Astrocyte (in vitro differentiated cells and primary cell): ENCODE measurements at regions not wholly inside any gene's neighbourhood (a gene's known extent, or its start where the extent isn't known, plus 50 kb on each side); places are given as distances from the start of the nearest gene placed in this dataset.
"Not testable (repeated sequence)": the region's sequence is repeated elsewhere in the genome, so short reads cannot be mapped to it uniquely, and the experiment has no call there.

Experiments used
- DNase-seq: peaks from one replicate; pipeline ENCODE4 v3.0.0-alpha.2; 2010; ENCODE audit warnings: low read depth
- FAIRE-seq: peaks from 2 replicates; lab custom pipeline; 2011; peaks lifted over from hg19 to GRCh38; lab: Jason Lieb, UNC
- H2AFZ ChIP-seq: 2 replicates; pipeline ENCODE4 v1.6.0; 2012; ENCODE audit warnings: low read depth, low read length, inconsistent platforms
- H3K27ac ChIP-seq: 2 replicates; pipeline ENCODE4 v1.5.1; 2011; ENCODE audit warnings: low read depth, low read length, inconsistent platforms
- H3K27me3 ChIP-seq: 2 replicates; pipeline ENCODE4 v1.6.0; 2011; ENCODE audit warnings: low read length, inconsistent platforms; ENCODE audit not compliant: insufficient read depth
- H3K36me3 ChIP-seq: 2 replicates; pipeline ENCODE4 v1.5.1; 2011; ENCODE audit warnings: low read length, inconsistent platforms; ENCODE audit not compliant: insufficient read depth
- H3K4me1 ChIP-seq: 2 replicates; pipeline ENCODE4 v1.5.1; 2011; ENCODE audit warnings: low read length, inconsistent platforms; ENCODE audit not compliant: insufficient read depth
- H3K4me2 ChIP-seq: 2 replicates; pipeline ENCODE4 v1.6.0; 2012; ENCODE audit warnings: low read length, inconsistent platforms
- H3K4me3 ChIP-seq: 2 replicates; pipeline ENCODE4 v1.5.1; 2011; ENCODE audit warnings: low read depth, mild to moderate bottlenecking, low read length, inconsistent platforms; ENCODE audit not compliant: insufficient read depth
- H3K79me2 ChIP-seq: 2 replicates; pipeline ENCODE4 v1.6.0; 2012; ENCODE audit warnings: mild to moderate bottlenecking, low read length, inconsistent platforms; ENCODE audit not compliant: insufficient read depth
- H3K9ac ChIP-seq: 2 replicates; pipeline ENCODE4 v1.6.0; 2012; ENCODE audit warnings: mild to moderate bottlenecking, low read length, inconsistent platforms
- H3K9me3 ChIP-seq: 2 replicates; pipeline ENCODE4 v1.5.1; 2012; ENCODE audit warnings: low read depth, mild to moderate bottlenecking, low read length, inconsistent platforms; ENCODE audit not compliant: insufficient read depth
- H4K20me1 ChIP-seq: 2 replicates; pipeline ENCODE4 v1.6.0; 2012; ENCODE audit warnings: low read length, inconsistent platforms; ENCODE audit not compliant: insufficient read depth
- H3K27ac Mint-ChIP-seq: one replicate; pipeline ENCODE4 v1.8.0; 2021; ENCODE audit warnings: mild to moderate bottlenecking, mixed read lengths; ENCODE audit not compliant: unreplicated experiment
- H3K27me3 Mint-ChIP-seq: one replicate; pipeline ENCODE4 v1.8.0; 2021; ENCODE audit warnings: low read depth, mixed read lengths; ENCODE audit not compliant: unreplicated experiment
- H3K36me3 Mint-ChIP-seq: one replicate; pipeline ENCODE4 v1.8.0; 2021; ENCODE audit warnings: low read depth, mixed read lengths; ENCODE audit not compliant: unreplicated experiment
- H3K4me1 Mint-ChIP-seq: one replicate; pipeline ENCODE4 v1.8.0; 2021; ENCODE audit warnings: low read depth, mixed read lengths; ENCODE audit not compliant: unreplicated experiment
- H3K4me3 Mint-ChIP-seq: one replicate; pipeline ENCODE4 v1.8.0; 2021; ENCODE audit warnings: mild to moderate bottlenecking, moderate library complexity, mixed read lengths; ENCODE audit not compliant: unreplicated experiment
- H3K9me3 Mint-ChIP-seq: one replicate; pipeline ENCODE4 v1.8.0; 2021; ENCODE audit warnings: mild to moderate bottlenecking, mixed read lengths; ENCODE audit not compliant: unreplicated experiment
- EZH2 ChIP-seq: IDR thresholded peaks from 2 replicates; pipeline ENCODE4 v1.6.1; 2012; ENCODE audit warnings: mild to moderate bottlenecking, low read length, inconsistent platforms; ENCODE audit not compliant: insufficient read depth
- TF ChIP-seq, protein P1 (sequence below): IDR thresholded peaks from 2 replicates; pipeline ENCODE4 v1.5.1; 2011; ENCODE audit warnings: low read depth, mild to moderate bottlenecking, inconsistent platforms, low read length, moderate library complexity; ENCODE audit not compliant: insufficient read depth

DNA sequence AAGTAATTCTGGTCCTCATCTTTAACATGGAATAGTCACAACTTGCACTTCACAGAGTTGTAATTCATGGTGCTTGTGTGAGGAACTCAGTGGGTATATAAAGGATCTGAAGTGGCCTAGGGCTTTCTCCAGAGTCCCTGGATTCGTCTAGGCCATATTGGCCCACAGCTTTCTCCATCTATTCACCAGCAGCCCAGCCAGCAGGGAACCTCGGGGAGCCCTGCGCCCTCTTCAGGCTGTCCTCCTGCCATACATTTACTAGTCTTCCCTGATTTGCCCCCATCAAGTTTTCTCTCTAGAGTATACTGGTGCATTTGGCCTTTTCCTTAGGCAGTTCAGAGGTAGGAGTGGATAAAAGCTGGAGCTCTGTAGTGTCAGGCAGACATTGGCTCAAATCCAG, 278.3 kb downstream of the MYCN start:
- Histone ChIP-seq H2AFZ (no peak overlapping the region), H3K4me1 (no peaks in the 10 kb centered on the region), H3K27ac (no peak overlapping the region), H3K36me3 (no peaks in the 10 kb centered on the region), H3K4me3 (no peak overlapping the region), H3K79me2 (no peaks in the 10 kb centered on the region), H3K9me3 (peaks cover 9% of the 10 kb centered on the region), H3K4me2 (no peak overlapping the region), H4K20me1 (no peaks in the 10 kb centered on the region), H3K9ac (no peak overlapping the region), H3K27me3 (no peaks in the 10 kb centered on the region)
- DNase-seq, result no peak
- no peaks in the 10 kb centered on the region for H3K4me1 Mint-ChIP-seq
- TF ChIP-seq, protein P1, sequence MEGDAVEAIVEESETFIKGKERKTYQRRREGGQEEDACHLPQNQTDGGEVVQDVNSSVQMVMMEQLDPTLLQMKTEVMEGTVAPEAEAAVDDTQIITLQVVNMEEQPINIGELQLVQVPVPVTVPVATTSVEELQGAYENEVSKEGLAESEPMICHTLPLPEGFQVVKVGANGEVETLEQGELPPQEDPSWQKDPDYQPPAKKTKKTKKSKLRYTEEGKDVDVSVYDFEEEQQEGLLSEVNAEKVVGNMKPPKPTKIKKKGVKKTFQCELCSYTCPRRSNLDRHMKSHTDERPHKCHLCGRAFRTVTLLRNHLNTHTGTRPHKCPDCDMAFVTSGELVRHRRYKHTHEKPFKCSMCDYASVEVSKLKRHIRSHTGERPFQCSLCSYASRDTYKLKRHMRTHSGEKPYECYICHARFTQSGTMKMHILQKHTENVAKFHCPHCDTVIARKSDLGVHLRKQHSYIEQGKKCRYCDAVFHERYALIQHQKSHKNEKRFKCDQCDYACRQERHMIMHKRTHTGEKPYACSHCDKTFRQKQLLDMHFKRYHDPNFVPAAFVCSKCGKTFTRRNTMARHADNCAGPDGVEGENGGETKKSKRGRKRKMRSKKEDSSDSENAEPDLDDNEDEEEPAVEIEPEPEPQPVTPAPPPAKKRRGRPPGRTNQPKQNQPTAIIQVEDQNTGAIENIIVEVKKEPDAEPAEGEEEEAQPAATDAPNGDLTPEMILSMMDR, result no peak
- TF ChIP-seq EZH2, result no peak
- FAIRE-seq, result no peak
- no peaks in the 10 kb centered on the region for H3K36me3 Mint-ChIP-seq
- no peak overlapping the region for H3K4me3 Mint-ChIP-seq
- no peak overlapping the region for H3K27ac Mint-ChIP-seq
- H3K27me3 Mint-ChIP-seq, result peaks cover 5% of the 10 kb centered on the region
- no peaks in the 10 kb centered on the region for H3K9me3 Mint-ChIP-seq

DNA sequence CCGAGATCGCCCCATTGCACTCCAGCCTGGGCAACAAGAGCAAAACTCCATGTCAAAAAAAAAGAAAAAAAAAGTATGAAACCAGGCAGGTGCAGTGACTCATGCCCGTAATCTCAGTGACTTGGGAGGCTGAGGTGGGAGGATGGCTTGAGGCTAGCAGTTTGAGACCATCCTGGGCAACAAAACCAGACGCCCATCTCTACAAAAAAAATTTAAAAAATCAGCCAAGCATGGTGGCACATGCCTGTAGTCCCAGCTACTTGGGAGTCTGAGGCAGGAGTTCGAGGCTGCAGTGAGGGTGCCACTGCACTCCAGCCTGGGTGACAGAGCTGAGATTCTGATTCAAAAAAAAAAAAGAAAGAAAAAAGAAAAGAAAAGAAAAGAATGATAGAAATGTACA, 277.8 kb downstream of the MYCN start:
- DNase-seq, result no peak
- Histone ChIP-seq H2AFZ (no peak overlapping the region), H4K20me1 (no peaks in the 10 kb centered on the region), H3K4me1 (no peaks in the 10 kb centered on the region), H3K9me3 (peaks cover 9% of the 10 kb centered on the region), H3K36me3 (no peaks in the 10 kb centered on the region), H3K27ac (no peak overlapping the region), H3K79me2 (no peaks in the 10 kb centered on the region), H3K4me2 (no peak overlapping the region), H3K9ac (no peak overlapping the region), H3K27me3 (no peaks in the 10 kb centered on the region), H3K4me3 (no peak overlapping the region)
- H3K36me3 Mint-ChIP-seq, result no peaks in the 10 kb centered on the region
- no peak overlapping the region for H3K27ac Mint-ChIP-seq
- no peak overlapping the region for H3K4me3 Mint-ChIP-seq
- H3K9me3 Mint-ChIP-seq, result no peaks in the 10 kb centered on the region
- no peak for FAIRE-seq
- peaks cover 3% of the 10 kb centered on the region for H3K27me3 Mint-ChIP-seq
- TF ChIP-seq, protein P1, result no peak
- H3K4me1 Mint-ChIP-seq, result no peaks in the 10 kb centered on the region

DNA sequence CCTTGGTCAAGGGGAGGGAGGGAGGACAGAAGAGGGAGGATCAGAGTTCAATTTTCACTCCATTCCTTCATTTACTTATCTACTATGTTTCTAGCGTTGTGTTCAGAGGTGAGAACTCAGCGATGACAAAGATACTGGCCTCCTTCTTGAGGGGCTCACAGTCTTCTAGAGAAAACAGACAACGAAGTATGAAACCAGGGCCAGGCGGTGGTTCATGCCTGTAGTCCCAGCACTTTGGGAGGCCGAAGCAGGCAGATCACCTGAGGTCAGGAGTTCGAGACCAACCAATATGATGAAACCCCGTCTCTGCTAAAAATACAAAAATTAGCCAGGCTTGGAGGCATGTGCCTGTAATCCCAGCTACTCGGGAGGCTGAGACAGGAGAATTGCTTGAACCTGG, 277.4 kb downstream of the MYCN start:
- not testable (repeated sequence) for H3K36me3 Mint-ChIP-seq, H3K9me3 ChIP-seq, H3K4me2 ChIP-seq

More for the DNA sequence above, 277.4 kb downstream of the MYCN start:
- not testable (repeated sequence) for H3K27me3 ChIP-seq, H3K36me3 ChIP-seq, H3K27ac ChIP-seq, H3K9ac ChIP-seq, H3K4me1 ChIP-seq, H3K79me2 ChIP-seq, DNase-seq, FAIRE-seq, H3K9me3 Mint-ChIP-seq, H4K20me1 ChIP-seq, H3K27me3 Mint-ChIP-seq, H2AFZ ChIP-seq, H3K27ac Mint-ChIP-seq, H3K4me3 ChIP-seq, H3K4me3 Mint-ChIP-seq, H3K4me1 Mint-ChIP-seq
